ENCODE measurements at regions not wholly inside any gene's neighbourhood (a gene's known extent, or its start where the extent isn't known, plus 50 kb on each side); places are given as distances from the start of the nearest gene placed in this dataset.

DNA sequence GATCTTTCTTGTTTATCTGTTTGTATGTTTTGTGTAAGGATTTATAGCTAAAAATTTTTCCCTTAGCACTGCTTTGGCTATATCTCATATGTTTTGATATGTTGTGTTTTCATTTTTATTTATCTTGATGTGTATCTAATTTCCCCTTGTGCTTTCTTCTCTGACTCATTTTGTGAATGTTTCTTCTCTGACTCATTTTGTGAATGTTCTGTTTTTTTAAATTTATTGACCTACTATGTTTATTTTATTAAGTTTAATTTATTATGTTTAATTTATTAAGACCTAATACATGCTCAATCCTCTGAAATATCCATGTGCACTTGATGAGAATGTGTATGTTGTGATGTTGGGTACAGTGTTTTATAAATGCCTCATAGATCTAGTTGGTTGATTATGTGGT, 793.5 kb upstream of the CADM2 start:
- Histone ChIP-seq H3K4me3 (no peak overlapping the region), H3K27ac (no peak overlapping the region), H3K4me1 (replicated peaks in 1 of 2) (no peaks in the 10 kb centered on the region)
- ATAC-seq (replicated peaks in 6 of 8): no peak
- in situ Hi-C loops (cut with MboI; ENCODE audit: low pct_unique_long_range_greater_than_20kb in 2 of 9, low sequenced_read_pairs in 9 of 9, unreplicated experiment in 9 of 9): no loop called here

DNA sequence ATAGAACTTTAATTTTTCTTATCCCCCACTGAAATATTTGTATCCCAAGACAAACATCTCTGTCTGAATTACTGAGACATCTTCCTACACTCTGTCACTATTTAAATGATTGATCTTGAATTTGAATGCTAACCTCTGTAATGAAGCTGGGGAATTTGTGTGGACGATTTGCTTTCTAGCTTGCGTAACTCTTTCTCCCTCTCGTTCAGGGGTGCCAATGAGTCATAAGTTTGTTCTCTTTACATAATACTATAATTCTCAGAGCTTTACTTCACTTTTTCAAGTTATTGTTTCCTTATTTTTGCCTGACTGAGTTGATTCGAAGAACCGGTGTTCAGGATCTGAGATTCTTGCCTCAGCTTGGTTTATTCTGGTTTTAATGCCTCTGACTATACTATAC, 783.3 kb upstream of the CADM2 start:
- no peak overlapping the region for H3K4me3 ChIP-seq
- H3K4me1 ChIP-seq (replicated peaks in 1 of 2): no peaks in the 10 kb centered on the region
- no peak overlapping the region for H3K27ac ChIP-seq
- 20 to 87% (median 76%) methylated on average over 1 to 5 of the region's 5 CpGs; no CpG with 5 or more reads in 1 of the 10 experiments for WGBS, 10 experiments
- ATAC-seq (replicated peaks in 6 of 8): no peak
- in situ Hi-C loops (cut with MboI; ENCODE audit: low pct_unique_long_range_greater_than_20kb in 2 of 9, low sequenced_read_pairs in 9 of 9, unreplicated experiment in 9 of 9): no loop called here

DNA sequence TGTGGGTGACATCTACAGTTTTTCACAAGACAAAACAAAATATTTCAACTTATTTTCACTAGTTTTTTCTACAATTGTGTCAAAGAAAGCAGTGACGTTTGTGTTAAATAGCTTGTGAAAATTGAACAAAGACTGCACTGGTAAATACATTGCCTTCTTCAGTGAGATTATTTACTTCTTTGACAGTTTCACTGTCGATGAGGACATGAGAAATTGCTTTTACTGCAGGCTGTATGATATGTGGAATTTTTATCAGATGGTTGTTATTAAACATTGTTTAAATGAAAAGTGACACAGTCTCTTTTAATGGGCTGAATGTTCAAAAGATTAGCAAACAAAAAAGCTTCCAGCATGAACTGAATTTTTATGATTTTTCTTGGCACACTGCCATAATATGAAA, 773.9 kb upstream of the CADM2 start:
- in situ Hi-C loops (cut with MboI; ENCODE audit: low pct_unique_long_range_greater_than_20kb in 2 of 9, low sequenced_read_pairs in 9 of 9, unreplicated experiment in 9 of 9): no loop called here
- H3K27ac ChIP-seq: no peak overlapping the region
- no peaks in the 10 kb centered on the region for H3K4me1 ChIP-seq (replicated peaks in 1 of 2)
- WGBS, 10 experiments: 0 to 100% (median 44%) methylated on average over 1 to 2 of the region's 2 CpGs
- ATAC-seq (replicated peaks in 6 of 8): no peak
- no peak overlapping the region for H3K4me3 ChIP-seq

DNA sequence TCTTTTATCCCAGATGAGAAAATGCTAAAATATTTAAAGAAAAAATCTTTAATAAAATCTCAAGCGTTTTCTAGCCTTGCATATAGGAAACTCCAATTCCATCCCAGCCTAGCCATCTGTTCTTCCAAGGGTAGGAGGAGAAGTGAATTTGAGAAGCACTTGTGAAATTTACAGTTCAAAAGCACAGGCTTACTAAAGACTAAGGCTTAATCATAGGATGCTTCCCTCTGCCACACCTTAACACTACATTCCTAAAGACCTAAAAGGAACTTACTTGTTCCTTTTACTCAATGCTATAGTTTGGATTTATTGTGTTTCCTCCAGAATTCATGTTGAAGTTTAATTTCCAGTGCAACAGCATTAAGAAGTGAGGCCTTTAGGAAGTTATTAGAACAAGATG, 764.8 kb upstream of the CADM2 start:
- 0 to 89% (median 33%) methylated on average over 1 of the region's 1 CpG; no CpG with 5 or more reads in 1 of the 10 experiments for WGBS, 10 experiments
- Histone ChIP-seq H3K4me1 (replicated peaks in 1 of 2) (no peaks in the 10 kb centered on the region), H3K4me3 (no peak overlapping the region), H3K27ac (no peak overlapping the region)
- peak in 1 of 8 experiments; percentile 73 for ATAC-seq (replicated peaks in 6 of 8)
- in situ Hi-C loops (cut with MboI; ENCODE audit: low pct_unique_long_range_greater_than_20kb in 2 of 9, low sequenced_read_pairs in 9 of 9, unreplicated experiment in 9 of 9): no loop called here

GRCh38 chr3:84209474-84209873, 749.3 kb upstream of the CADM2 start:
- peak in 4 of 8 experiments; percentile 26 to 79 (median 64) for ATAC-seq (replicated peaks in 6 of 8)
- H3K27ac ChIP-seq: no peak overlapping the region
- H3K4me1 ChIP-seq (replicated peaks in 1 of 2): no peaks in the 10 kb centered on the region
- in situ Hi-C loops (cut with MboI; ENCODE audit: low pct_unique_long_range_greater_than_20kb in 2 of 9, low sequenced_read_pairs in 9 of 9, unreplicated experiment in 9 of 9): no loop called here
- no peak overlapping the region for H3K4me3 ChIP-seq

DNA sequence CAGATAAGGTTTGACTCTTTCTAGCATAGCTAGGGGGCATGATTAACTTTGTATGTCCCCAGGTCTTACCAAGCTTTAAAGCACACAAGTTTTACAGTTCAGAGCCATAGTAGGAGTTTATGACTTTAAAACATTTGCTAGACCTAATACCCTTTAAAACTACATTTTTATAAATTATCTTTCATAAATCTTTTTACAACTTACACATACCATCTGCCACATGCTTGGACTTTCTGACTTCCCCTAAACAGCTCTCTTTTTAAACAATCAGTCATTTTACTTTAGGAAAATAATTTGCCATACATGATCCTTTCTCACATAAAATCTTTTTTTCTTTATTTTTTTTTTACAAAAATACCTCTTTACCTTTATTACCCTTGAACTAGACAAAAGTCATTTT, 735.3 kb upstream of the CADM2 start:
- H3K4me1 ChIP-seq (replicated peaks in 1 of 2): no peaks in the 10 kb centered on the region
- ATAC-seq (replicated peaks in 6 of 8): no peak
- in situ Hi-C loops (cut with MboI; ENCODE audit: low pct_unique_long_range_greater_than_20kb in 2 of 9, low sequenced_read_pairs in 9 of 9, unreplicated experiment in 9 of 9): no loop called here
- H3K4me3 ChIP-seq: no peak overlapping the region
- no peak overlapping the region for H3K27ac ChIP-seq

- Histone ChIP-seq H3K27ac (no peak overlapping the region), H3K4me3 (no peak overlapping the region), H3K4me1 (replicated peaks in 1 of 2) (no peaks in the 10 kb centered on the region)
- ATAC-seq (replicated peaks in 6 of 8): no peak
- in situ Hi-C loops (cut with MboI; ENCODE audit: low pct_unique_long_range_greater_than_20kb in 2 of 9, low sequenced_read_pairs in 9 of 9, unreplicated experiment in 9 of 9): no loop called here
- WGBS, 10 experiments: 24 to 90% methylated on average over 2 of the region's 2 CpGs; no CpG with 5 or more reads in 8 of the 10 experiments
Measured at GRCh38 chr3:84224262-84224661, 734.5 kb upstream of the CADM2 start.

GRCh38 chr3:84236261-84236660, 722.5 kb upstream of the CADM2 start:
- no peak for ATAC-seq (replicated peaks in 6 of 8)
- 7 to 100% (median 62%) methylated on average over 2 to 4 of the region's 4 CpGs for WGBS, 10 experiments
- no peaks in the 10 kb centered on the region for H3K4me1 ChIP-seq (replicated peaks in 1 of 2)
- no peak overlapping the region for H3K4me3 ChIP-seq
- no peak overlapping the region for H3K27ac ChIP-seq
- in situ Hi-C loops (cut with MboI; ENCODE audit: low pct_unique_long_range_greater_than_20kb in 2 of 9, low sequenced_read_pairs in 9 of 9, unreplicated experiment in 9 of 9): no loop called here

- in situ Hi-C loops (cut with MboI; ENCODE audit: low pct_unique_long_range_greater_than_20kb in 2 of 9, low sequenced_read_pairs in 9 of 9, unreplicated experiment in 9 of 9): no loop called here
- Histone ChIP-seq H3K4me1 (replicated peaks in 1 of 2) (no peaks in the 10 kb centered on the region), H3K27ac (no peak overlapping the region), H3K4me3 (no peak overlapping the region)
- no peak for ATAC-seq (replicated peaks in 6 of 8)
- 0 to 100% (median 36%) methylated on average over 1 of the region's 1 CpG; no CpG with 5 or more reads in 1 of the 10 experiments for WGBS, 10 experiments
Measured at GRCh38 chr3:84245789-84246188, 713.0 kb upstream of the CADM2 start.

DNA sequence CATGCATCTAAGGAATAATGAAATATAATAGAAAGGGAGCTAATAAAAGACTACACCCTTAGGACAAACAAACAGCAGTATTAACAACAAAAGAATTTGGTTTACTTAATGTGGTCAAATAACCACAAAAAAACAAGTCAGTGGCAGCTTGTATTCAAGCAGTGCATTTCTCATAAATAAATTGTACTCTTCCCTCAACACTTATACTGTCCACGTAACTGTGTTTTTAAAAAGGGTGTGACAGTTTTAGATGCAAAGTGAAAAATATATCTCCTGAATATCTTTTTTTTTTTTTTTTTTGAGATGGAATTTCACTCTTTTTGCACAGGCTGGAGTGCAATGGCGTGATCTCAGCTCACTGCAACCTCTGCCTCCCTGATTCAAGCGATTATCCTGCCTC, 698.2 kb upstream of the CADM2 start:
- no peak overlapping the region for H3K27ac ChIP-seq
- H3K4me1 ChIP-seq (replicated peaks in 1 of 2): no peaks in the 10 kb centered on the region
- WGBS, 10 experiments: 0 to 100% (median 40%) methylated on average over 1 to 3 of the region's 3 CpGs; no CpG with 5 or more reads in 1 of the 10 experiments
- H3K4me3 ChIP-seq: no peak overlapping the region
- in situ Hi-C loops (cut with MboI; ENCODE audit: low pct_unique_long_range_greater_than_20kb in 2 of 9, low sequenced_read_pairs in 9 of 9, unreplicated experiment in 9 of 9): no loop called here
- peak in 2 of 8 experiments; percentile 92 to 98 for ATAC-seq (replicated peaks in 6 of 8)

GRCh38 chr3:84265768-84266167, 693.0 kb upstream of the CADM2 start:
- in situ Hi-C loops (cut with MboI; ENCODE audit: low pct_unique_long_range_greater_than_20kb in 2 of 9, low sequenced_read_pairs in 9 of 9, unreplicated experiment in 9 of 9): no loop called here
- no peak overlapping the region for H3K27ac ChIP-seq
- H3K4me1 ChIP-seq (replicated peaks in 1 of 2): no peaks in the 10 kb centered on the region
- H3K4me3 ChIP-seq: no peak overlapping the region
- WGBS, 10 experiments: 17 to 100% (median 90%) methylated on average over 1 to 4 of the region's 4 CpGs
- ATAC-seq (replicated peaks in 6 of 8): no peak

DNA sequence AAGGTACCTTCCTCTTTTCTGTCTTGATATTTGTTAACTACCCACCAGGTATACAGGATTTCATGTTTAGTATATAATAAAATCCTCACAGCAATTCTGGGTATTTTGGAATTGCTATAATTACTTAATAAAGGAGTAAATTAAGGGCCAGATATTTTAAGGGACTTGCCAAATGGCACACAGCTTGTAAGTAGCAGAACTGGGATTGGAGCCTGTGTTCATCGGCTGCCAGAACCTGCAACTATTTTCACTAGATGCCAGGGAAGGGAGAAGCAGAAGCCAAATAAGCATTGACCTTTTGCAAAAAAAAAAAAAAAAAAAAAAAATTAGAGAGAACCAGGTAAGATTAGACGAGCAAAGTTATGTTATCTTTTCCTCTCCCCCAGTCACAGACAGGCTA, 683.3 kb upstream of the CADM2 start:
- no peak for ATAC-seq (replicated peaks in 6 of 8)

GRCh38 chr3:84277562-84278224, 681.1 kb upstream of the CADM2 start:
- no peak overlapping the region for H3K4me3 ChIP-seq
- peaks cover 0 to 3% of the 10 kb centered on the region in 2 donors for H3K4me1 ChIP-seq (replicated peaks in 1 of 2)
- ATAC-seq (replicated peaks in 6 of 8): peak in 2 of 8 experiments; percentile 39 to 90
- H3K27ac ChIP-seq: no peak overlapping the region
- in situ Hi-C loops (cut with MboI; ENCODE audit: low pct_unique_long_range_greater_than_20kb in 2 of 9, low sequenced_read_pairs in 9 of 9, unreplicated experiment in 9 of 9): no loop called here

More for the DNA sequence above, 683.3 kb upstream of the CADM2 start:
- Histone ChIP-seq H3K4me3 (no peak overlapping the region), H3K4me1 (replicated peaks in 1 of 2) (peaks cover 0 to 3% of the 10 kb centered on the region in 2 donors), H3K27ac (no peak overlapping the region)
- 7 to 100% (median 75%) methylated on average over 1 to 2 of the region's 2 CpGs; no CpG with 5 or more reads in 1 of the 10 experiments for WGBS, 10 experiments
- in situ Hi-C loops (cut with MboI; ENCODE audit: low pct_unique_long_range_greater_than_20kb in 2 of 9, low sequenced_read_pairs in 9 of 9, unreplicated experiment in 9 of 9): no loop called here

- H3K27ac ChIP-seq: no peak overlapping the region
- H3K4me3 ChIP-seq: no peak overlapping the region
- 0 to 73% (median 15%) methylated on average over 1 of the region's 1 CpG for WGBS, 10 experiments
- peak in 1 of 8 experiments; percentile 64 for ATAC-seq (replicated peaks in 6 of 8)
- no peaks in the 10 kb centered on the region for H3K4me1 ChIP-seq (replicated peaks in 1 of 2)
- in situ Hi-C loops (cut with MboI; ENCODE audit: low pct_unique_long_range_greater_than_20kb in 2 of 9, low sequenced_read_pairs in 9 of 9, unreplicated experiment in 9 of 9): no loop called here
Measured at GRCh38 chr3:84292128-84292527, 666.7 kb upstream of the CADM2 start.

All from motor neuron (in vitro differentiated cells).